Activated naive CD4-positive, alpha-beta T cell treated with anti-CD3 and anti-CD28 coated beads, Interleukin-2, amount 10 ng/mL, durations not matched to agents 7 days and 5 days (primary cell): ENCODE measurements at regions not wholly inside any gene's neighbourhood (a gene's known extent, or its start where the extent isn't known, plus 50 kb on each side); places are given as distances from the start of the nearest gene placed in this dataset.
A peak's percentile ranks its signal among the peaks of the same experiment; 100 is the strongest.
"Not testable (repeated sequence)": the region's sequence is repeated elsewhere in the genome, so short reads cannot be mapped to it uniquely, and the experiment has no call there.

Source experiments
- CTCF ChIA-PET: fragments of 350-600 bp; sonication (Branson Sonifier 250); formaldehyde crosslinking; loops from one replicate; lab custom pipeline; 2021; ENCODE audit warnings: antibody characterized with exemption; lab: Charles Lee
- DNase-seq: peaks from one replicate; pipeline ENCODE4 v3.0.0-alpha.2; 2020
- H3K27ac Mint-ChIP-seq: one replicate; pipeline ENCODE4 v1.8.0; 2021; ENCODE audit warnings: mild to moderate bottlenecking, moderate library complexity, mixed read lengths
- H3K27me3 Mint-ChIP-seq: one replicate; pipeline ENCODE4 v1.8.0; 2021; ENCODE audit warnings: mild to moderate bottlenecking, mixed read lengths
- H3K36me3 Mint-ChIP-seq: one replicate; pipeline ENCODE4 v1.8.0; 2021; ENCODE audit warnings: mixed read lengths
- H3K4me1 Mint-ChIP-seq: one replicate; pipeline ENCODE4 v1.8.0; 2021; ENCODE audit warnings: mixed read lengths
- H3K4me3 Mint-ChIP-seq: one replicate; pipeline ENCODE4 v1.8.0; 2021; ENCODE audit warnings: mild to moderate bottlenecking, moderate library complexity, mixed read lengths
- H3K9me3 Mint-ChIP-seq: one replicate; pipeline ENCODE4 v1.8.0; 2021; ENCODE audit warnings: mixed read lengths

DNA sequence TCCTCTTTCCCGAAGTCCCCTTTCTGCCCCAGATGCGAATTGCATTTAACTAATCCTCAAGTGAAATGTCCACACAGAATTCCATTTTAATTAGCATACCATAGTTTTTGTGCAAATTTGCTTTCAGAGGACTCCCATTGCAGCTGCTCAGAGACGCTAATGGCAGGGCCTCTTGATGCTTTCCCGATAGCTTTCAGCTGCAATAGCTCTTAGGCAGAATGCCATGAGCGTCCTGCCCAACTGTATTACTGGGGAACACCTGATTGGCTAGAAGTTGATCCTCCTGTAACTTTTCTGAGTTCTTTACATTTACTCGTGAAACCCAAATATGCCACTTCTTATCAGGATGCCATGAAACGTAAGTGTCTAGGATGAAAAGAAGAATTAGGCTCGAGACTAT is 203.0 kb downstream of the UTP18 start:
- H3K9me3 Mint-ChIP-seq: no peaks in the 10 kb centered on the region
- no peaks in the 10 kb centered on the region for H3K36me3 Mint-ChIP-seq
- DNase-seq: no peak
- no peaks in the 10 kb centered on the region for H3K27me3 Mint-ChIP-seq
- no peak overlapping the region for H3K4me3 Mint-ChIP-seq
- no peak overlapping the region for H3K27ac Mint-ChIP-seq
- CTCF ChIA-PET: interaction anchor here (1.2 to 3.4 kb wide), 4 partner anchors 23 to 92 kb away, joined by 3 to 15 read pairs (median 6); no protein-coding TSS in a partner anchor
- no peaks in the 10 kb centered on the region for H3K4me1 Mint-ChIP-seq

DNA sequence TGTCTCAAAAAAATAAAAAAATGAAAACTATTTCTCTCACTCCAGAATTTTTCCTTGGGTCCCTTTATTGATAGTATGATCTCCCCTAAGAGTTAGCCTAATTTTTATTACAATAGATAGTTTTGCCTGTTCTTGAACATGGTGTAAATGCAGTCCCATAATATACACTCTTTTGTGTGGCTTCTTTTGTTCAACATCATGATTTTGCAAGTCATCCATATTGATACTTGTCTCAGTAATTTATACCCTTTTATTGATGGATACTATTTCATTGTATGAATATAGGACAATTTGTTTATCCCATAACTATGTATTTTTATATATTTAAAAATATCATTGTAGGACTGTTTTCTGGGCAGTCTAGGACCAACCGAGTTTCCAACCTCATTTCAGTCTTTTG is 207.0 kb downstream of the UTP18 start:
- H3K27me3 Mint-ChIP-seq: peaks cover 9% of the 10 kb centered on the region
- no peaks in the 10 kb centered on the region for H3K4me1 Mint-ChIP-seq
- H3K9me3 Mint-ChIP-seq: no peaks in the 10 kb centered on the region
- CTCF ChIA-PET: no interaction called here
- no peaks in the 10 kb centered on the region for H3K36me3 Mint-ChIP-seq
- no peak overlapping the region for H3K27ac Mint-ChIP-seq
- no peak overlapping the region for H3K4me3 Mint-ChIP-seq
- DNase-seq: no peak

DNA sequence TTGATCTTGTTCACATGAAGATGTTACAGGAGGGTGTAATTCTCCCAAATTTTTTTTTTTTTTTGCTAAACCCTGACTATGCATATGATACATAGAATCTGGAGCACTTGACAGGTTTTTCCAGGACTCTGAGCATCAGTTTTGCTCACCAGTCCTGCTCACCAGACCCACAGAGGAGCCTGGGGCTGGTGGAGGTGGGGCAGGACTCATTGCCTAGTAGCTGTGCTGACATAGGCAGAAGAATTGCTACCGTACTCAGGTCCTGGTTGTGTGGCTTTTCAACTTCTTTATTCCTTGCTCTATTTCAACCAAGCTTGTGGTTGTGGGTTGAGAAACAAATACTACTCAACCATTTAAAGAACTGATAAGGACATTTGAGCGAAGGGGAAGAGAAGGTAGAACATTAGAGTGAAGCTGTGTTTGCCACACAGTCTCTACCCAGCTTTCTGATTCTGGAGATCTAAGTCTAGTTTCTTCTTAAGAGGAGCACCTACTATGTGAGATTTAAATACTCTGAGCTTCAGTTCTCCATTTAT is 212.4 kb downstream of the UTP18 start:
- H3K36me3 Mint-ChIP-seq: no peaks in the 10 kb centered on the region
- H3K4me1 Mint-ChIP-seq: no peaks in the 10 kb centered on the region
- H3K9me3 Mint-ChIP-seq: no peaks in the 10 kb centered on the region
- no peak overlapping the region for H3K4me3 Mint-ChIP-seq
- peaks cover 17% of the 10 kb centered on the region for H3K27me3 Mint-ChIP-seq
- H3K27ac Mint-ChIP-seq: no peak overlapping the region
- CTCF ChIA-PET: interaction anchor here (1.0 to 1.5 kb wide), 3 partner anchors 10 to 15 kb away, joined by 5 to 6 read pairs (median 5); no protein-coding TSS in a partner anchor
- no peak for DNase-seq

DNA sequence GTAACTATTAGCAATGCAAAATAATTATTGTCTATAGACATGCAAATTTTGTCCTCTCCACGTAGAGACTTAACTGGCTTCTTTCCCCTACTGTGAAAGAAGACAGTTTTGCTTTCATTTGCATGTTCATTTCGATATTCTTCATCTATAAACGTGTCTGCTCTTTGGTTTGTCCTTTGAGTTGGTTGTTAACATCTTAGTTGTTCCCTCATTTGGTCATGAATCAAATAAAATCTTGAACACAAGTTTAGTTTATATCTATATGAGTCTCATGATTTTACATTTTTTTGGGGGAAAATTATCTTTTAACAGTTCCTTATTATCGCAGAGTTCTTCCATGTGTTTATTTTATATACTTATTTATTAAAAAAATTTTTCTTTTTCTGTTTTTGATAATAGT is 214.4 kb downstream of the UTP18 start:
- CTCF ChIA-PET: no interaction called here
- Mint-ChIP-seq H3K4me1 (no peaks in the 10 kb centered on the region), H3K4me3 (no peak overlapping the region), H3K27me3 (peaks cover 17% of the 10 kb centered on the region), H3K27ac (no peak overlapping the region), H3K36me3 (no peaks in the 10 kb centered on the region), H3K9me3 (no peaks in the 10 kb centered on the region)
- DNase-seq: no peak

DNA sequence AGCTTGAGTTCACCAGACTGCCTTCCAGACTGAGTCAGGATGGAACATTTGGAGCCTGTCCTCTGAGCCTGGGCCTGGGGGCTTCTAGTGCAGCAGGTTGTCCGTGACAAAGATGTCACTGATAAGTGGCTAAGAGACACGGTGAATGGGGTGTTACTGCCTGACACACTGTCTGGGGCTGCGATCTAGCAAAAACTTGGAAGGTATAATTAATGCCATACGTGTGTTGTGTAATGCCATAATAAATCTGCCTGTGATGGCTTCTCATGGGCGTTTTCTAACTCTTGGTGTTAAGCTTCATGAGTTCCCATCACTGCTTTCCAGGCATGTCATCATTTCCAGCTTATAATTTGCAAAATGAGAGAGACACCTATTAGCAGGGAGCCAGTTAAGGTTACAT is 215.4 kb downstream of the UTP18 start:
- peaks cover 4% of the 10 kb centered on the region for H3K9me3 Mint-ChIP-seq
- DNase-seq: no peak
- H3K27ac Mint-ChIP-seq: no peak overlapping the region
- CTCF ChIA-PET: interaction anchor here (0.7 kb wide), 1 partner anchor 75 kb away, joined by 3 read pairs; no protein-coding TSS in a partner anchor
- H3K27me3 Mint-ChIP-seq: peaks cover 13% of the 10 kb centered on the region
- H3K4me1 Mint-ChIP-seq: no peaks in the 10 kb centered on the region
- H3K36me3 Mint-ChIP-seq: no peaks in the 10 kb centered on the region
- H3K4me3 Mint-ChIP-seq: no peak overlapping the region

DNA sequence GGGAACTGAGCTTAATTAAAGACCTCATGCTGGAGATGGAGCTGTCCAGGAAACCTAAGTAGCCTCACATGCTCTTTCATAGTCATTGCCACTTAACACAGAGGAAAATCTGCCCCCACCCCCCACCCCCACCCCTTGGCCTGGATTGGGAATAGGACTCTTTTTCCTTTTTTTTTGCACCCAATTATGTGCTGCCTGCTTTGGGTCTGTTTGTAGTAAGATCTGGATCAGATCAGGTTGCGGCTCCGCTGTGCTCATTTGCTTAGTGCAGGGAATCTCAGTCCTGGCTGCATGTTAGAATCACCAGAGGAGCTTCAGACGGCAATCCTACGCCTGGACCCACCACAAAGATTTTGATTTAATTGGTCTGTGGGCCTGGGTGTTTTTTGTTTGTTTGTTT is 219.0 kb downstream of the UTP18 start:
- Mint-ChIP-seq H3K36me3 (no peaks in the 10 kb centered on the region), H3K4me1 (no peaks in the 10 kb centered on the region), H3K4me3 (no peak overlapping the region), H3K27ac (no peak overlapping the region), H3K9me3 (peaks cover 10% of the 10 kb centered on the region), H3K27me3 (peaks cover 8% of the 10 kb centered on the region)
- CTCF ChIA-PET: interaction anchor here (1.6 to 2.1 kb wide), 3 partner anchors 18 to 107 kb away, joined by 5 to 6 read pairs (median 6); no protein-coding TSS in a partner anchor
- no peak for DNase-seq

DNA sequence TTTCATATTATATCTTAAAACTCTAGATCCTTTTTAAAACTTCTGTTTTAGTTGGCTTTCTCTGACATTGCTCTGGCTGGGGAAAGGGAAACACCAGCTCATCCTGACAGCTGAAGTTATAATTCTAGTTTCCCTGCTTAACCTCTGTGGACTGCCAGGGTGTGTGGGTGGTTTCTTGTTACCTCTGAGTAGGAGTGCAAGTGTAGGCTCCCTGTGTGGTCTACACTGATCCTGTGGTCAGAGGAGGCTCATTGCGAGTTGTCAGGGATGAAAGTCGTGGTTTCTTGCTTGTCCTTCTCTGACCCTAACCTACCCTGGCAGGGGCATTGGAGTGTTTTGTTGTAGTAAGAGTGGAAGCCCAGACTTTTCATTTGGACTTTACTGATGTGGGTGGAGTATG is 221.0 kb downstream of the UTP18 start:
- CTCF ChIA-PET: no interaction called here
- Mint-ChIP-seq H3K27me3 (peaks cover 4% of the 10 kb centered on the region), H3K27ac (no peak overlapping the region), H3K4me3 (no peak overlapping the region), H3K36me3 (no peaks in the 10 kb centered on the region), H3K4me1 (no peaks in the 10 kb centered on the region), H3K9me3 (peaks cover 10% of the 10 kb centered on the region)
- DNase-seq: no peak

DNA sequence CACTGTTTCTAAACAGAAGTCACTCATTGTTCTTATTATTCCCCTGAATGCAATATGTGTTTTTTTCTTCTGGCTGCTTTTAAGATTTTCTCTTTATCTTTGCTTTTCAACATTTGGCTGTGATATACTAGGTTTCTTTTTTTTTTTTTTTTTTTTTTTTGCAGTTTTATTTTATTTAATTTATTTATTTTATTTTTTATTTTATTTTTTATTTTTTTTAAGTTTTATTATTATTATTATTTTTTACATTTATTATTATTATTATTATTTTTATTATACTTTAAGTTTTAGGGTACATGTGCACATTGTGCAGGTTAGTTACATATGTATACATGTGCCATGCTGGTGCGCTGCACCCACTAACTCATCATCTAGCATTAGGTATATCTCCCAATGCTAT is 221.9 kb downstream of the UTP18 start:
- H3K4me1 Mint-ChIP-seq, H3K27me3 Mint-ChIP-seq, H3K27ac Mint-ChIP-seq, CTCF ChIA-PET, DNase-seq, H3K4me3 Mint-ChIP-seq, H3K36me3 Mint-ChIP-seq: not testable (repeated sequence)
- peaks cover 10% of the 10 kb centered on the region for H3K9me3 Mint-ChIP-seq

DNA sequence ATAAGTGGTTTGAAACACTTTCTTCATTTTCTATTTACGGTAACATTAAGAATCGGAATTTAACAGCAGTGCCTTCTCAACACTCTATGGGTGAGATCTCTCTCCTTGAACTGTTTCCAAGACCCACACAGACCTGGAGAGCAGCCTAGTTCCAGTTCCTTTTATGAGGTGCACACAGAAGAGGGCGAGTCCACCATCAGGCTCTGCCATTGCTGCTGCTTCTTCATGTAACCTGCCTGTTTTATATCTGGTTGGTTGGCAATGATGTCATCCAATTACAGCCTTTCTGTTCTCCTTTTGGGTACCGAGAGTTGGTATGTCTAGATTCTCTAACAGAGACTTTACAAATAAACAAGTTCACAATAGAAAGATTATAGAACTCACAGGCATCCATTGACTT is 225.7 kb downstream of the UTP18 start:
- Mint-ChIP-seq H3K4me3 (no peak overlapping the region), H3K27me3 (peaks cover 10% of the 10 kb centered on the region), H3K4me1 (peaks cover 4% of the 10 kb centered on the region), H3K9me3 (peaks cover 6% of the 10 kb centered on the region), H3K27ac (no peak overlapping the region), H3K36me3 (no peaks in the 10 kb centered on the region)
- CTCF ChIA-PET: interaction anchor here (0.9 kb wide), 1 partner anchor 114 kb away, joined by 3 read pairs; no protein-coding TSS in a partner anchor
- no peak for DNase-seq

DNA sequence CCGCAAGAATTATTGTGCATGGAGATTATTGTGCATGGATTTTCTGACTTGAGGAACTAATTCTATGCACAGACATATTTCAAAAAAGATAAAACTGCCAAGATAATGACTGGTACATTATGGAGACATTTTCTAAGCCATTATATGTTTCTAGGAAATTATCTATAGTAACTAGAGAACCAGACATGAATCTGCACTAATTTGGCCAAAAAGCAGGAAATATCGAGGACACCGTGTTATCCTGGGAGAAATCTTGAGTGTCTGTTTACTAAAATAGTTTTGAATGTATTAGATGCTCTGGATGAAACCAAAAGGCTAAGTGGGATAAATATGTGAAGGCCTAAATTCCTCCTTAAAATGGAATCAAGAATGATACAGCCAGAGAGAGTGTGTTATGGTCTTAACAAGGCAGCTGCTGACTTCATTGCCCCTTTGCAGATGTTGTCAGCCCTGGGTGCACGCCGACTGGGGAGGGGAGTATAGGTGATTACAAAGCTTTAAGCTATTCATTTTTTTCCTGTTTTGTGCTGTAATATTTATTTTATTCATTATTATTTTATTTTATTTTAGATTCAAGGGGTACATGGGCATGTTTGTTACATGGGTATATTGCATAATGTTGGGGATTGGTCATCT is 226.7 kb downstream of the UTP18 start:
- peaks cover 10% of the 10 kb centered on the region for H3K27me3 Mint-ChIP-seq
- DNase-seq: no peak
- H3K27ac Mint-ChIP-seq: no peak overlapping the region
- CTCF ChIA-PET: interaction anchor here (0.7 to 1.6 kb wide), 4 partner anchors 14 to 115 kb away, joined by 3 to 6 read pairs (median 3); no protein-coding TSS in a partner anchor
- H3K4me3 Mint-ChIP-seq: no peak overlapping the region
- H3K36me3 Mint-ChIP-seq: no peaks in the 10 kb centered on the region
- H3K4me1 Mint-ChIP-seq: peaks cover 4% of the 10 kb centered on the region
- H3K9me3 Mint-ChIP-seq: peaks cover 2% of the 10 kb centered on the region

DNA sequence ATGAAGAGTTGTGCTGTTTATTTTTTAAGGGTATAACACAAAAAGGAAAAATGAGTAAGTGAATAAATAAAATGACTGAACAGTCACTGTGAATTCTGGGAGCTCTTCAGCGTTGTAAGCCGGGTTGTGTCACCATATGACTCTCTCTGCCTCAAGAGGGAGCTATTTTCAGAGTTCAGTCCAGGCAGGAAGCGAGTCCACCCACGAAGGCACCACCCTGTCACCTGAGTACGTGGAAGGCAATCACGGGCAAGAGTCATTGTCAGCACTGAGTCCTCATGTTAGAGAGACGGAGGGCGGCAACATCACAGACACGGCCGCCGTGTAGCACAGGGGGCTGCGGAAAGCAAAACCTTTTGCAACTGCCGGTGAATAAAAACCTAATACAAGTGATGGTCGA is 227.6 kb downstream of the UTP18 start:
- H3K9me3 Mint-ChIP-seq: no peaks in the 10 kb centered on the region
- peaks cover 4% of the 10 kb centered on the region for H3K4me1 Mint-ChIP-seq
- H3K36me3 Mint-ChIP-seq: no peaks in the 10 kb centered on the region
- H3K27ac Mint-ChIP-seq: no peak overlapping the region
- H3K4me3 Mint-ChIP-seq: no peak overlapping the region
- peak; percentile 35 for DNase-seq
- CTCF ChIA-PET: interaction anchor here (1.1 to 1.6 kb wide), 3 partner anchors 15 to 26 kb away, joined by 3 to 6 read pairs (median 3); no protein-coding TSS in a partner anchor
- peaks cover 10% of the 10 kb centered on the region for H3K27me3 Mint-ChIP-seq

DNA sequence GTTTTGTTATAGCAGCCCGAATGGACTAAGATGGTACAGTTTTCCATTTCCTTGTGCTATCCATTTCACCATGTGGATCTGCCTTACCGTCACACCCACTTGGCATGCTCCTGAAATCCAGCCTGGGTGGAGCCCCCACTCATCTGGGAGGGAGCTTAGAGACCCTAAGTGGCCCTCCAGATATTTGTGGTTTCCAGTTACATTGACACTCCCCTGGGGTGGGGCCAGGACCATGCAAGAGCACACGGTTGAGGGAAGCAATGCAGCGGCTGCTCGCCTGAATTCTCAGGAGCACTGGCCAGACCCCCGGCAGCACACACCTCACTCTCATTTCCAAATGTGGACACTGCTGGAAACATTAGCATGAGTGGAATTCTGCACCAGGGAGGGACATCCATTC is 231.1 kb downstream of the UTP18 start:
- H3K27ac Mint-ChIP-seq: no peak overlapping the region
- no peak overlapping the region for H3K4me3 Mint-ChIP-seq
- CTCF ChIA-PET: no interaction called here
- H3K36me3 Mint-ChIP-seq: no peaks in the 10 kb centered on the region
- peaks cover 7% of the 10 kb centered on the region for H3K27me3 Mint-ChIP-seq
- DNase-seq: no peak
- H3K4me1 Mint-ChIP-seq: peaks cover 4% of the 10 kb centered on the region
- no peaks in the 10 kb centered on the region for H3K9me3 Mint-ChIP-seq

DNA sequence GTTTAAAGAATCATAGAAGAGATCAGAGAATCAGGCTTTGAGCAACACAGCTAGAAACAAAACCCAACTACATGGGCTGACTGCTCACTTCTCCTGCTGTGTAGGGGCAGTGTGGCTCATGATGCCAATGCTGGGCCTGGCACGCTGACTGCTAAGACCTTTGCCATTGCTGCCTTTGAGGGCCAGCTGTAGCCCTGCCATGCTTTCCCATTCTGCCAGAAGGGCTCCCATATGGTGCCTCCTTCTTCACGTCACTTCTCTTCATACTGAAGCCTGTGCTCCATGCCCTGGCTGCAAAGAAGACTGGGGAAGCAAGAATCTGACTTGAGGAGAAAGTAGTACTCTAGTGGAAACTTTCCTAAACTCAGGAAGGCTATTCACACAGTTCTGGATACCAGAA is 232.9 kb downstream of the UTP18 start:
- Mint-ChIP-seq H3K36me3 (no peaks in the 10 kb centered on the region), H3K27ac (no peak overlapping the region), H3K4me1 (no peaks in the 10 kb centered on the region), H3K27me3 (peaks cover 1% of the 10 kb centered on the region), H3K4me3 (no peak overlapping the region), H3K9me3 (no peaks in the 10 kb centered on the region)
- no peak for DNase-seq
- CTCF ChIA-PET: no interaction called here

DNA sequence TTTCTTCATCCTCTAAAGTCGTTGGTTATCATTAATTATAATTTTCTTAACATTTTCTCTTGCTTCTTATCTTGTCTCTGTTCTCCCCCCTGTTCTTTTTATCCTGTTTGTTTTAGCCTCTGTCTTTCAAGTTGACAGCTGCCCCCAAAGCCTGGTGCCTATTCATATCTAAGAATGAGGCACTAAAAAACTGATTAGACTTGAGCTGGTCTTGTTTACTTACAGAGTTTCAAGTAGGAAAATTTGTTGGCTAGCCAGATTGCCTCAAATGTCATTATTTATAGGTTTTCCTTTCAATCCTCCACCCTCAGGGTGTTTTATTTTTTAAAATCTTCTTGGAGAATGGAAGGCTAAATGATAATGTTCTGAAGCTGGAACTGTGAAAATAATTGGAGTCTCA is 236.0 kb downstream of the UTP18 start:
- Mint-ChIP-seq H3K9me3 (no peaks in the 10 kb centered on the region), H3K27me3 (peaks cover 4% of the 10 kb centered on the region), H3K4me3 (no peak overlapping the region), H3K4me1 (no peaks in the 10 kb centered on the region), H3K27ac (no peak overlapping the region), H3K36me3 (no peaks in the 10 kb centered on the region)
- CTCF ChIA-PET: no interaction called here
- no peak for DNase-seq

DNA sequence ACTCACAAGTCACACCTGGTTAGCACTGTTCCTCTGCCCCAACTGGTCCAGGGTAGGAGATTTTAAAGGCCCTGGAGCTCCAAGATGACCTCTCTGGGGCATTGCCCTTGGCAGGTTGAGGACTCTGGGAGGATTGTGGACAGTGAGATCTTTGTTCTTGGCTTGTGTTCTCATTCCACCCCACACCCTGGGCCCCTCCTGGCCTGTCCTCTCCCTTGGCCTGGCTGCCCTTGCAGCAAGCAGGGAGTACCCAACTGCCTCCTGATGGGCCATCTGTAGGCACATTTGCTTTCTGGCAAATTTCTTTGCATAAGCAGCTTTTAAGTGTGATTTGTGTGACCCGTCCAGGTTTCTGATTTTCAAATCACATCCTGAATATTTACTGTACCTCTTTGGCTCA is 239.6 kb downstream of the UTP18 start:
- CTCF ChIA-PET: no interaction called here
- Mint-ChIP-seq H3K4me3 (no peak overlapping the region), H3K9me3 (no peaks in the 10 kb centered on the region), H3K27ac (no peak overlapping the region), H3K4me1 (no peaks in the 10 kb centered on the region), H3K36me3 (no peaks in the 10 kb centered on the region), H3K27me3 (peaks cover 4% of the 10 kb centered on the region)
- DNase-seq: no peak
